WI38 (cell line): ENCODE measurements at regions not wholly inside any gene's neighbourhood (a gene's known extent, or its start where the extent isn't known, plus 50 kb on each side); places are given as distances from the start of the nearest gene placed in this dataset.
"Not testable (repeated sequence)": the region's sequence is repeated elsewhere in the genome, so short reads cannot be mapped to it uniquely, and the experiment has no call there.

Experiments used
- H3K4me3 ChIP-seq: 2 replicates; pipeline ENCODE4 v1.5.1; 2011; ENCODE audit warnings: low read depth, mild to moderate bottlenecking, control low read depth, low read length
- TF ChIP-seq, protein P1 (sequence below): IDR thresholded peaks from 2 replicates; pipeline ENCODE4 v1.5.1; 2012; ENCODE audit warnings: low read depth, mild to moderate bottlenecking, control low read depth, low read length

DNA sequence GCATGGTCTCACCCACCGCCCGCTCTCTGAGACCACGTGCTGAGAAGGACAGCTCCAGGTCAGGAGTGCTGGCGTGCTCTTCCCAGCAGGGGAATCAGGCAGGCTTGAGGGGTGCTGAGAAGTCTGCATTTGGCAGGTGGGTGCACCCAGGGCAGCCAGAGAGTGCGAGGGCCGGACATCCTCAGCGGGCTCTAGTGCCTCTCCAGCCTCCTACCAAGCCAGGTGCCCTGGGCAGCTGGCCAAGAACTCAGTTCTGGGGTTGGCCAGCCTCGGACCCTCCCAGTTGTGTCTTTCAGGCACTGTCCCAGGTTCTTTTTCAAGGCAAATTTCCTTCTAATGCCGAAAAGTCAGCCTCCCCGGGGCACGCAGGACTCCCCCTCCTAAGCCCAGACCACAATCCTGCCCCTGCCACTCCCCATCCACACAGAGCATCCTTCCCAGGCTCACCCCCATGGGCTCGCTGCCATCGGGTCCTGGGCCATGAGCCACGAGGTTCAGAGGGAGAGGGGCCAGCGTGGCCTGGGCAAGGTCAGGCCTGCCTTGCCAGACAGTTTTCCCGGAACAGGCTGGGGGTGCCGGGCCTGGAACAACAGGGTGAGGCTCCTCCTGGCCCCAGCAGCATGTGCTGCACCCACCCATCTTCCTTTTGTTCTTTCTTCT, 52.2 kb upstream of the GPC1 start:
- TF ChIP-seq, protein P1, sequence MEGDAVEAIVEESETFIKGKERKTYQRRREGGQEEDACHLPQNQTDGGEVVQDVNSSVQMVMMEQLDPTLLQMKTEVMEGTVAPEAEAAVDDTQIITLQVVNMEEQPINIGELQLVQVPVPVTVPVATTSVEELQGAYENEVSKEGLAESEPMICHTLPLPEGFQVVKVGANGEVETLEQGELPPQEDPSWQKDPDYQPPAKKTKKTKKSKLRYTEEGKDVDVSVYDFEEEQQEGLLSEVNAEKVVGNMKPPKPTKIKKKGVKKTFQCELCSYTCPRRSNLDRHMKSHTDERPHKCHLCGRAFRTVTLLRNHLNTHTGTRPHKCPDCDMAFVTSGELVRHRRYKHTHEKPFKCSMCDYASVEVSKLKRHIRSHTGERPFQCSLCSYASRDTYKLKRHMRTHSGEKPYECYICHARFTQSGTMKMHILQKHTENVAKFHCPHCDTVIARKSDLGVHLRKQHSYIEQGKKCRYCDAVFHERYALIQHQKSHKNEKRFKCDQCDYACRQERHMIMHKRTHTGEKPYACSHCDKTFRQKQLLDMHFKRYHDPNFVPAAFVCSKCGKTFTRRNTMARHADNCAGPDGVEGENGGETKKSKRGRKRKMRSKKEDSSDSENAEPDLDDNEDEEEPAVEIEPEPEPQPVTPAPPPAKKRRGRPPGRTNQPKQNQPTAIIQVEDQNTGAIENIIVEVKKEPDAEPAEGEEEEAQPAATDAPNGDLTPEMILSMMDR = no peak

DNA sequence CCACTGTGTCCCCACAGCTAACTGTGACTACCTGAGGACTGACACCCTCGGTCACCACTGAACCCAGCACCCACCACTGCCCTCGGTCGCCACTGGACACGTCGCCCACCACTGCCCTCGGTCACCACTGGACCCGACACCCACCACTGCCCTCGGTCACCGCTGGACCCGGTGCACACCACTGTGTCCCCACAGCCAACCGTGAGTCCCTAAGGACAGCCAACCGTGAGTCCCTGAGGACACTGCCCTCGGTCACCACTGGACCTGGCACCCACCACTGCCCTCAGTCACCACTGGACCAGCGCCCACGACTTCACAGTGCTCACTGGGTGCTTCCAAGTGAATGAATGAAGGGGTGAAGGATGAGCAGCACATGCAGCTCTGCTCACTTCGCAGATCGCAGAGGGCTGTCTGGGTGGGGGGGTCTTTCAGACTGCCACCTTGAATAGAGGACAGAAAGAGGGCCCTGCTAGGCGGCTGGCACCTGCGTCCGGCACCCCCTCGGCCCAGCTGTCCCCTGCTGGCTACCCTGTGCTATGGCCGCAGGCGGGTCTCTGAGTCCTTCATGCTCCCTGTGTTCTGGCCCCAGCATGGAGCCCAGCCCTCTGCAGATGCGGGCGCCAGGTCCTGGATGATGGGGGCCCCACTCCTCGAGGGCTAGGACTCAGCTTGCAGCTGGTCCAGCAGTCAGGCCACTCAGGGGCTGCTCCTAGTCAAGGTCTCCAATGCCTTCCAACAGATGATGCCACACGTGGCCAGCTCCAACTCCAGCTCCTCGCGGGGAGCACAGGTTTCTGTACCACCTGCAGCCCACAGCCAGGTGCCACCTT, 51.4 kb upstream of the GPC1 start:
- no peak overlapping the region for H3K4me3 ChIP-seq
- TF ChIP-seq, protein P1 = no peak

More for the DNA sequence above, 52.2 kb upstream of the GPC1 start:
- H3K4me3 ChIP-seq = no peak overlapping the region

DNA sequence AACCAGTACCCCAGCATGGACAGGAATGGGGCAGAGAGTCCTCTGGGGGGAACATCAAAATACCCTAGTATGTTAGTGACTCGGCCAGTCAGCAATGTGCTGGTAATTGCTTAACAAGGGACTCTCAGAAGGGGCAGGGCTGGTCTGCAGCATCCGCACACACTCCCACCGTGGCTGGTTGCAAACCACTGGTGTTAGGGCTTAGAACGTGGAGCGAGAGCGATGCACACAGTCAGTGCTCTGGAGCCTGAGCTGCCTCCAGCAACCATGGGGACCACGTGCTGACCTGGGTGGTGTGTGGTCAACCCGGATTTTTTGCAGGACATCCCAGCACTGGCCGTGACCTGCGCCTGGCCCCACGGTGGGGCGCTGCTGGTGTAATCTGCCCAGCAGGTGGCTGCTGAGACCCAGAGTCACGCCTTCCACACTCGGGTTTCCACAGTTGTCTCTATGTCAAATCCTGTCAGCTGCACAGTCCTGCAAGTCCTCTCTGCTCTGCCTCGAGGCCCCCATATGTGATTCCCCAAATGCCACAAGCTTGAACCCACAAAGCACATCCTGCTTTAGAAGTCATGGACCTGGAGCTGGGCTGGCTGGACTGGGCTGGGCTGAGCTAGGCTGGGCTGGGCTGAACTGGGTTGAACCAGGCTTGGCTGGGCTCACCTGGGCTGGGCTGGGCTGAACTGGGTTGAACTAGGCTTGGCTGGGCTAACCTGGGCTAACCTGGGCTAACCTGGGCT, 50.6 kb upstream of the GPC1 start:
- TF ChIP-seq, protein P1 = no peak
- H3K4me3 ChIP-seq = no peak overlapping the region

DNA sequence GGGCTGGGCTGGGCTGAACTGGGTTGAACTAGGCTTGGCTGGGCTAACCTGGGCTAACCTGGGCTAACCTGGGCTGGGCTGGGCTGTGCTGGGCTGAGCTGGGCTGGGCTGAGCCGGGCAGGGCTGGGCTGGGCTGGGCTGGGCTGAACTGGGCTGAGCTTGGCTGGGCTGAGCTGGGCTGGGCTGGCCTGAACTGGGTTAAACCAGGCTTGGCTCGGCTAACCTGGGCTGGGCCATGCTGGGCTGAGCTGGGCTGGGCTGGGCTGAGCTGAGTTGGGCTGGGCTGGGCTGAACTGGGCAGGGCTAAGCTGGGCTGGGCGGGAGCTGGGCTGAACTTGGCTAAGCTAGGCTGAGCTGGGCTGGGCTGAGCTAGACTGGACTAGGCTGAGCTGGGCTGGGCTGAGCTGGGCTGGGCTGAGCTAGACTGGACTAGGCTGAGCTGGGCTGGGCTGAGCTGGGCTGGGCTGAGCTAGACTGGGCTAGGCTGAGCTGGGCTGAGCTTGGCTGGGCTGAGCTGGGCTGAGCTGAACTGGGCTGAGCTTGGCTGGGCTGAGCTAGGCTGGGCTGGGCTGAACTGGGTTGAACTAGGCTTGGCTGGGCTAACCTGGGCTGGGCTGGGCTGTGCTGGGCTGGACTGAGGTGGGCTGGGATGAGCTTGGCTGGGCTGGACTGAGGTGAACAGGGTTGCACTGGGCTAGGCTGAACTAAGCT, 49.9 kb upstream of the GPC1 start:
- H3K4me3 ChIP-seq = not testable (repeated sequence)
